Left hindlimb (tissue), 1 donor: ENCODE measurements at regions not wholly inside any gene's neighbourhood (a gene's known extent, or its start where the extent isn't known, plus 50 kb on each side); places are given as distances from the start of the nearest gene placed in this dataset.

Source experiments
- DNase-seq: peaks from one replicate; pipeline ENCODE4 v3.0.0-alpha.2; 2018

- no peak for DNase-seq
Observed at GRCh38 chr22:26897384-26897783, 240.0 kb downstream of the MIAT start.

- DNase-seq, result no peak
Observed at GRCh38 chr22:26898946-26899605, 241.7 kb downstream of the MIAT start.

GRCh38 chr22:26900787-26901186, 243.4 kb downstream of the MIAT start:
- DNase-seq, result no peak

GRCh38 chr22:26901198-26901816, 243.9 kb downstream of the MIAT start:
- DNase-seq, result no peak

GRCh38 chr22:26902401-26903029, 245.1 kb downstream of the MIAT start:
- no peak for DNase-seq

- no peak for DNase-seq
Observed at GRCh38 chr22:26903030-26903856, 245.9 kb downstream of the MIAT start.

GRCh38 chr22:26904483-26904882, 247.1 kb downstream of the MIAT start:
- no peak for DNase-seq

GRCh38 chr22:26905076-26905475, 247.7 kb downstream of the MIAT start:
- DNase-seq, result no peak

GRCh38 chr22:26905640-26906039, 248.3 kb downstream of the MIAT start:
- no peak for DNase-seq

- no peak for DNase-seq
Observed at GRCh38 chr22:26906464-26906863, 249.1 kb downstream of the MIAT start.

GRCh38 chr22:26907366-26907765, 250.0 kb downstream of the MIAT start:
- no peak for DNase-seq

- DNase-seq, result no peak
Observed at GRCh38 chr22:26910845-26911244, 253.5 kb downstream of the MIAT start.

- no peak for DNase-seq
Observed at GRCh38 chr22:26912655-26913345, 255.4 kb downstream of the MIAT start.

GRCh38 chr22:26914519-26915185, 257.3 kb downstream of the MIAT start:
- DNase-seq, result no peak

- DNase-seq, result no peak
Observed at GRCh38 chr22:26916236-26916635, 258.8 kb downstream of the MIAT start.

GRCh38 chr22:26918226-26918625, 260.8 kb downstream of the MIAT start:
- DNase-seq, result no peak

- no peak for DNase-seq
Observed at GRCh38 chr22:26921726-26922125, 264.3 kb downstream of the MIAT start.

- DNase-seq, result no peak
Observed at GRCh38 chr22:26922806-26923205, 265.4 kb downstream of the MIAT start.

GRCh38 chr22:26923531-26923930, 266.1 kb downstream of the MIAT start:
- DNase-seq, result no peak

- DNase-seq, result no peak
Observed at GRCh38 chr22:26927821-26928220, 270.4 kb downstream of the MIAT start.

- DNase-seq, result no peak
Observed at GRCh38 chr22:26931471-26931870, 274.1 kb downstream of the MIAT start.

GRCh38 chr22:26933105-26933590, 275.8 kb downstream of the MIAT start:
- no peak for DNase-seq
